ENCODE measurements at regions not wholly inside any gene's neighbourhood (a gene's known extent, or its start where the extent isn't known, plus 50 kb on each side); places are given as distances from the start of the nearest gene placed in this dataset.

DNA sequence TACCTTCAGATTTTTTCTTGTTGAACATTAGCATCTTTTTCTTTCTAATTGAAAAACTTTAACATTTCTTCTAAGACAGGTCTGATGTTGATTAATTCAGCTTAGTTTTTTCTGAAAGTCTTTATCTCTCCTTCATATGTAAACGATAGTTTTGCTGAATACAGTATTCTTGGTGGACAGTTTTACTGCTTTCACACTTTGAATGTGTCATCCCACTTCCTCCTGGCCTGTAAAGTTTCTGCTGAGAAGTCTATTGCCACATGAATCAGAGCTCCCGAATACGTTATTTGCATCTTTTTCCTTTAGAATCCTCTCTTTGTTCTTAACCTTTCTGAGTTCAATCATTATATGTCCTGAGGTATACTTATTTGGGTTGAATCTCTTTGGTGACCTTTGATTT, 344.2 kb downstream of the OLFM3 start:
- peaks cover 0 to 13% of the 10 kb centered on the region in 2 donors for H3K27me3 Mint-ChIP-seq
- no peak overlapping the region for H3K4me3 Mint-ChIP-seq
- peaks cover 11% of the 10 kb centered on the region for H3K9me3 Mint-ChIP-seq
- ATAC-seq: no peak
- H3K27ac Mint-ChIP-seq: no peak overlapping the region
- peaks cover 6% of the 10 kb centered on the region for H3K36me3 Mint-ChIP-seq
- DNase-seq (ENCODE audit: low spot score): no peak
- H3K4me1 Mint-ChIP-seq (ENCODE audit: low read depth in 2 of 2): no peaks in the 10 kb centered on the region

DNA sequence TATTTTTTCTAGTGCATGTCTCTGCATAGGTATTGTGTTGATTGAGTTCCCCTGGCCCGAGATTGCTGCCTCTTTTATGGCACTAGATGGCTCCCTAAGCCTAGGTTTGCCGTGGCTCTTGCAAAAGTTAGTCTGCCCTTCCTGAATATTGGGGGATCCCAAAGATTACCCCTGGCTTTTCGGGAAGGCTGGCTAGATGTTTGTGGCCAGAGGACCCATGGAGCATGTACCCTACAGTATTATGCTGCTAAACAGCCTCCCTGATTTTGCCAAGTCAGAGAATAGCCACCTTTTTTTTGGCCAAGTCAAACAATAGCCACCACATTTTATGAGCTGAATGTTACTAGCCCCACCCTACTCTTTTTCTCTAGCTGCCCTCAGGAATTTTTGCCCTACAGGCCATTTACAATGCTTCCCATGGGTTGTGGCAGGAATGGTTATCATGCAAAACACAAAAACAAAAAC, 343.2 kb downstream of the OLFM3 start:
- peaks cover 0 to 6% of the 10 kb centered on the region in 2 donors for H3K27me3 Mint-ChIP-seq
- DNase-seq (ENCODE audit: low spot score): no peak
- no peak for ATAC-seq
- H3K4me1 Mint-ChIP-seq (ENCODE audit: low read depth in 2 of 2): no peaks in the 10 kb centered on the region
- H3K9me3 Mint-ChIP-seq: peaks cover 13% of the 10 kb centered on the region
- no peak overlapping the region for H3K27ac Mint-ChIP-seq
- no peak overlapping the region for H3K4me3 Mint-ChIP-seq
- H3K36me3 Mint-ChIP-seq: peaks cover 6% of the 10 kb centered on the region

DNA sequence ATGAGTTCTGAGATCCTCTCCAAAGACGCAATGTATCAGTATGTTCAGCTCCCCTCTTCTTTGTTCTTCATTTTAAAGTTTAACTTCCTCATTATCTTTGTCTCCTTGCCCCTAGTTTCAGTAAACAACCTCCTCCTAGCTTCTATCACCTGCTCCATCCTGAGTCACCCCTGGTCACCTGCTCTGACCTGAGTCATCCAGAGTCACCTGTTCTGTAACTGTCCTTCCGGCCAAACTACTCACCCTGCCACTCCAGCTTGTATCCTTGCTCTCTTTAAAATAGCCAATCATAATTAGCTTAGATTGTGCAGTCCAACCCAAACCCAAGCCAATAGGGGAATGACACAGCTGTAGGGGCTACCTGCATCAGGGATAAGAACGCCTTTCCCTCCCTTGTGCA, 332.0 kb downstream of the OLFM3 start:
- DNase-seq (ENCODE audit: low spot score) (no peak), ATAC-seq (no peak)
- Mint-ChIP-seq H3K9me3 (peaks cover 11% of the 10 kb centered on the region), H3K36me3 (peaks cover 6% of the 10 kb centered on the region), H3K4me1 (ENCODE audit: low read depth in 2 of 2) (no peaks in the 10 kb centered on the region), H3K27ac (no peak overlapping the region), H3K4me3 (no peak overlapping the region), H3K27me3 (no peaks in the 10 kb centered on the region)

DNA sequence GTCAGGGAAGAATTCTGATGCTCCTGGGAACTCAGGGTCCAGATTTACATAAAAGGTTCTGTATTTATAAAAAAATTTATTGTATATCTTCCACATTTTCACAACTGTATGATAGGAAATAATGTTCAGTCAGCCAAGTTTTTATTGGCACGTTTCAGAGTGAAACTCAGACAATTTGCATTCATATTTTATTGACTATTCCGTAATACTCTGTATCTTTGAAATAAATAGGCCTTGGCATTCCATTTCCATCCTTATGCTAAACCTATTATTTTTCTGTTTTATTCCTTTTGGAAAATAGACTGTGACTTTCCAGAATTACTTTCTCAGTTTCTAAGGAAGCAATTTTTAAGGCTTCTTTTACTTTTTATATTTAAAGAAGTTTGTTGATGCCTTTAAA, 329.0 kb downstream of the OLFM3 start:
- Mint-ChIP-seq H3K36me3 (peaks cover 6% of the 10 kb centered on the region), H3K4me3 (no peak overlapping the region), H3K27me3 (no peaks in the 10 kb centered on the region), H3K4me1 (ENCODE audit: low read depth in 2 of 2) (no peaks in the 10 kb centered on the region), H3K9me3 (peaks cover 11% of the 10 kb centered on the region), H3K27ac (no peak overlapping the region)
- ATAC-seq (no peak), DNase-seq (ENCODE audit: low spot score) (no peak)

DNA sequence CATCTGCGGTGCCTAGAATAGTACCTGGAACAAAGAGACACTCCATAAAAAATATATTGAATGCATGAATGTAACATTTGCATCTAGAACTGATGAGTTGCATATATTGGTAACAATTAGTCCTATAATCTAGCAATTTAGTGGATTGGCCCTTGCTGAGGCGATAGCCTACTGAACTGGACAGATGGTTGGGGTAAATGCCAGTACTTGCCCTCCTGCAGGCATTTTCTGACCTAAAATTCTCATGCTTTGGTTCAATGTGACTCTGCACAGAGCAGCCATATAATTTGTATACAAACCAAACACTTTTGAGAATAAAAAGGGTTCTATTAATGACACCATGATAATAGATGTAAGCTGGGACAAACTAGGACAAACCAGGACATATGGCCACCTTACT, 313.6 kb downstream of the OLFM3 start:
- DNase-seq (ENCODE audit: low spot score): no peak
- Mint-ChIP-seq H3K4me1 (ENCODE audit: low read depth in 2 of 2) (no peaks in the 10 kb centered on the region), H3K9me3 (no peaks in the 10 kb centered on the region), H3K4me3 (no peak overlapping the region), H3K27me3 (no peaks in the 10 kb centered on the region), H3K27ac (no peak overlapping the region), H3K36me3 (no peaks in the 10 kb centered on the region)
- no peak for ATAC-seq

DNA sequence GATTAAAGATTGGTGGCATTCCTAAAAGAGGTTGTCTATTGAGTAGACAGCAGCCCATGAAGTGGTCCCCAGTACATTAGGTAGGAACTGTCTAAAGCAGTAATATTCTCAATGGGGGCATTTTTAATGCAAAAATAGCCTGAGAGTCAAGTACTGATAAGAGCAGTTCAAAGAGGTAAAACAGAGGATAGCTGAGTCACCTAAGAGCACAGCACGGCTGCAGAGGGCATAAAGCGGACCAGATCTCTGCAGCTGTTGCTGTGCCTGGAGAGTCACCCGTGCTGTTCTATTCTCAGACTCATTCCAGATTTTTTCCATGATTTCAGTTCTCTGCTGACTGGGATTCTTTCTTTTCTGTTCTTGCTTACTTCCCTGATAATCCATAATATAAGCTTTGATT, 313.2 kb downstream of the OLFM3 start:
- H3K4me1 Mint-ChIP-seq (ENCODE audit: low read depth in 2 of 2): no peaks in the 10 kb centered on the region
- no peak overlapping the region for H3K4me3 Mint-ChIP-seq
- no peak for DNase-seq (ENCODE audit: low spot score)
- H3K27ac Mint-ChIP-seq: no peak overlapping the region
- H3K36me3 Mint-ChIP-seq: no peaks in the 10 kb centered on the region
- H3K27me3 Mint-ChIP-seq: no peaks in the 10 kb centered on the region
- H3K9me3 Mint-ChIP-seq: no peaks in the 10 kb centered on the region
- ATAC-seq: no peak

DNA sequence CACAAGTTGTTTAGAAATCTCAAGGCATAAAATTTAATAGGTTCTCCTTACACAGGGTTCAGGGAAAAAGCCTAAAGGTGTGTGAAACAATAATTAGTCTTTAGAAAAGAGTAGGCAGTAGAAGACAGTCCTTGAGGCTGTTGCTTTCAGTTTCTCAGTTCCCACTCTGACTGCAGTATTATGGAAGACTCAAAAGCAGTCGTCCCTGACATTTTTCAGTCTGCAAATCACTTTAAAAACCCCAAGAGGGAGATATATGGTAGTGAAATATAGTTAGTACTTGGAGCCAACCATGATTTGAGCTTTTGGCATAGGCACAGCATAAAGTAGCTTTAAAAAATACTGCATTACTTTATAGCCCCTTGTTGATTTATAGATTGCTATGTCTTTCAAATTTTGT, 299.7 kb downstream of the OLFM3 start:
- ATAC-seq: no peak
- no peaks in the 10 kb centered on the region for H3K36me3 Mint-ChIP-seq

DNA sequence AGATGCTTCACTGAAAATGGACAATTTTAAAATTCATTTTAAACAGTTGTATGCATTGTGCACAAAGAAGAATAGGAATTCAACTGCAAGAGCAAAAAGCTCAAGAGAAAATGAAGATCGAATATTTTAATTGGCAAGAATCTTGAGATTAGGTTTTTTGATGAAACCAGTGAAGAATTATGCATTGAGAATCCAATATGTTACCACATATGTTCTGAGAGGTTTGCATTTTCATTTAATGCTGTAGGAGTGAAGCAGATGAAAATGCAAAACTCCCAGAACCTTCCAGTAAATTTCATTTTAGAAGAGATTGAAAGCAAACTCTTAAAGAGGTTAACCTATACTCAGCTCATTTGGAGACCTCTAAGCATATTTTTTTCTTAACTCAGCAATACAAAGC, 298.0 kb downstream of the OLFM3 start:
- no peak for DNase-seq (ENCODE audit: low spot score)
- Mint-ChIP-seq H3K9me3 (no peaks in the 10 kb centered on the region), H3K27me3 (peaks cover 0 to 7% of the 10 kb centered on the region in 2 donors), H3K4me1 (ENCODE audit: low read depth in 2 of 2) (no peaks in the 10 kb centered on the region), H3K36me3 (no peaks in the 10 kb centered on the region), H3K27ac (no peak overlapping the region), H3K4me3 (no peak overlapping the region)
- no peak for ATAC-seq

More for the DNA sequence above, 299.7 kb downstream of the OLFM3 start:
- H3K4me1 Mint-ChIP-seq (ENCODE audit: low read depth in 2 of 2): no peaks in the 10 kb centered on the region
- no peaks in the 10 kb centered on the region for H3K9me3 Mint-ChIP-seq
- no peak overlapping the region for H3K27ac Mint-ChIP-seq
- peaks cover 0 to 7% of the 10 kb centered on the region in 2 donors for H3K27me3 Mint-ChIP-seq
- H3K4me3 Mint-ChIP-seq: no peak overlapping the region
- no peak for DNase-seq (ENCODE audit: low spot score)

DNA sequence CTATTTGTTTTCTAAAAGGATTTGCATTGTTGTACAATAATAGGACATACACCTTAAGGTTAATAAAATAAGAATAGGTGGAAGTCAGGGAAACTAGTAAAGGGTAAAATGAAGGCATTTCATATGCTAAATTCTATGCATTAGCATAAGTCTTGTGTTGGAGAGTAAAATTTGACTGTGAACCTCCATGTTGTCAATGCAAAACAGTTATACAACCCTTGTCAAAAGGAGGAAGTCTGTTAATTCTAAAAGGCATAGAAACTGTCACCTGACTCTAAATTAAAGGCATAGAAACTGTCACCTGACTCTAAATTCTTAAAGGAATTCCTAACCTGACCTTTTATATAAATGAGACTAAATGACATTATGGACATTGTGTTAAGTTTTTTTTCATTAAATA, 291.8 kb downstream of the OLFM3 start:
- ATAC-seq (no peak), DNase-seq (ENCODE audit: low spot score) (no peak)
- Mint-ChIP-seq H3K27me3 (peaks cover 0 to 3% of the 10 kb centered on the region in 2 donors), H3K36me3 (no peaks in the 10 kb centered on the region), H3K4me3 (no peak overlapping the region), H3K9me3 (peaks cover 2% of the 10 kb centered on the region), H3K27ac (no peak overlapping the region), H3K4me1 (ENCODE audit: low read depth in 2 of 2) (no peaks in the 10 kb centered on the region)

DNA sequence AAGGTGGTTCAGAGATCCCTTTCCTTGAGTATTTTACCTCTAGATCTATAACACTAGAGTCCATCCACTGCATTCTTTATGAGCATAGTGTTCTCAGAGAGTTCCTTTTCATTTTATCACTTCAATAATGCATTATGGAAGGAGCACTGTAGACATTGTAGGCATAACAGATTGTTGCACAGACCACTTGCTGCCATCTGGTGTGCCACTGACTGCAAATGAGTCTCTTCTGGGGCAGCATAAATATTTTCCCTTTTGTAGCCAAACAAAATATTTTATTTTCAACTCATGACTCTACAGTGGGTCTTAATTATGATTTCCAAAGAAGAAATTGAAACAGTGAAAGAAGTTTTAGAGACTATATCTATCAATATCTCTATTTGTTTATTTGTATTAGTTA, 290.4 kb downstream of the OLFM3 start:
- Mint-ChIP-seq H3K36me3 (no peaks in the 10 kb centered on the region), H3K4me3 (no peak overlapping the region), H3K9me3 (peaks cover 2% of the 10 kb centered on the region), H3K27me3 (no peaks in the 10 kb centered on the region), H3K27ac (no peak overlapping the region), H3K4me1 (ENCODE audit: low read depth in 2 of 2) (no peaks in the 10 kb centered on the region)
- DNase-seq (ENCODE audit: low spot score) (no peak), ATAC-seq (no peak)

DNA sequence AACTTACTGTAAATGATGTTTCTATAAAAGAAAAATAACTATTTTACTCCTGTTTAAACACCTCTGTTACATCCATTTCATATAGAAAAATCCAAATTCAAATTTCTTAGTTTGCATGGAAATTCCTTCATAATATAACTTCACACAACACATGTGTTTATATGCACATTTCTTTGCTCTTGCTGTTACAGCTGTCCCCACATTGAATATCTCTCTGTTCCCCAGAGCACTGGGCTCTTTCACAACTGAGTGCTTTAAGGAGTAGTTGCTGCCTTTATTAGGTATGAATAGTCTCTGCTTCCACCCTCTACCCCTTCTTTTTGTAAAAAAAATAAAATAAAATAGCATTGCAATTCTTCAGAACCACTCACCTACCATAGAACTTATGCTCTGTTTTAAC, 287.0 kb downstream of the OLFM3 start:
- Mint-ChIP-seq H3K4me1 (ENCODE audit: low read depth in 2 of 2) (no peaks in the 10 kb centered on the region), H3K27me3 (peaks cover 0 to 6% of the 10 kb centered on the region in 2 donors), H3K9me3 (peaks cover 5% of the 10 kb centered on the region), H3K27ac (no peak overlapping the region), H3K36me3 (no peaks in the 10 kb centered on the region), H3K4me3 (no peak overlapping the region)
- ATAC-seq (no peak), DNase-seq (ENCODE audit: low spot score) (no peak)

DNA sequence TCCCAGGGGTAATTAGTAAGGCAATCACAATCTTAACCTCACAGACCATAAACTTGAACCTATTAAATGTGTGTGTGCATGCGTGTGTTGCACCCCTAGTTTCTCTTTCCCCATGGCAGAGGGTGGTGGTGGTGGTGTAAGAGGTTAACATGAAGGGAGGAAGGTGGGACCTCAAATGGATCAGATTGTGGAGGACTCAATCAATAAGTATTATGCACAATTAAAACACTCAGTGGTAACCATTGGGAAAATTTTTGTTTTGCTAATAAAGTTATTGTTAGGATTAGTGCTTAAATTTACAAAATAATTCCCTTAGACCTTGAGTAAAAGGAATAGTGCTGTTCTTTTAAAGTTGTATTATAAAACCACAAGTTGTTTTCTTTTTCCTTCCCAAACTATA, 283.0 kb downstream of the OLFM3 start:
- Mint-ChIP-seq H3K27me3 (peaks cover 0 to 6% of the 10 kb centered on the region in 2 donors), H3K9me3 (peaks cover 5% of the 10 kb centered on the region), H3K36me3 (no peaks in the 10 kb centered on the region), H3K4me1 (ENCODE audit: low read depth in 2 of 2) (no peaks in the 10 kb centered on the region), H3K4me3 (no peak overlapping the region), H3K27ac (no peak overlapping the region)
- no peak for DNase-seq (ENCODE audit: low spot score)
- no peak for ATAC-seq

DNA sequence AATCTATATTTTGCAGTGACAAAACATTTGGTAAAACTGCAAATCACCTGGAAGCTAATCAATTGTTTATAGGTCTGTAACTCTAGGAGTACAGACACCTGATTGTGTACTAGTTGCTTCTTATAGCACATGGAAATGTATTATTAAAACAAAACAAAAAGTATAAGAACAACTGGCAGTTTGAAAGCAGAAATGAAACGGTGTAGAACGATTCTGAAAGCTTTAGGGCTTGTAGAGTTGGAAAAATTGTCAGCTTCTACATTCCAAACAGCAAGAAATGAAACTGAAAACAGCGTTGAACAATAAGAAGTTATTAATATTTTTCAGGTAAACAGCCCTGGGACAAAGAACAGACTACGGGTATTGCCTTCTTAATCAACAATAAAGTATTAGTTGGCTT, 273.3 kb downstream of the OLFM3 start:
- Mint-ChIP-seq H3K27me3 (no peaks in the 10 kb centered on the region), H3K9me3 (peaks cover 9% of the 10 kb centered on the region), H3K27ac (no peak overlapping the region), H3K4me1 (ENCODE audit: low read depth in 2 of 2) (no peaks in the 10 kb centered on the region), H3K36me3 (no peaks in the 10 kb centered on the region), H3K4me3 (no peak overlapping the region)
- no peak for ATAC-seq
- DNase-seq (ENCODE audit: low spot score): no peak

DNA sequence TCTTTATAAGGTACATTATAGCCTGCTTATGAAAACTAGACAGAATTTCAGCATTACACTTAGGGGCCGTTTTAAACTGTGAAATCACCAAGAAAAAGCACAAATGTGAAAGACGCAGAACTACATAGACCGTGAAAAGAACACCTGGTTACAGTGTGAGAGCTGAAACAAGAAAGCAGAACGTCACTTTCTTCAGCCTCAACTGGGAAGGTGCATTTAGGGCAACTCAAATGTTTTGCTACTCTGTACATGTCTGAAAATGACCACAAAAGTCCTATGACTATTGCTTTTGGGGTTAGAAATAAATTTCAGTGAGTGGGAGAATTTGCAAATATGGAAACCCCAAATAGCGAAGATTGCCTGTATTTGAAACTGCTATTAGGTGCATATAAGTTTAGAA, 268.7 kb downstream of the OLFM3 start:
- ATAC-seq: no peak
- peaks cover 3% of the 10 kb centered on the region for H3K9me3 Mint-ChIP-seq
- H3K27ac Mint-ChIP-seq: no peak overlapping the region
- H3K27me3 Mint-ChIP-seq: no peaks in the 10 kb centered on the region
- H3K36me3 Mint-ChIP-seq: no peaks in the 10 kb centered on the region
- no peak for DNase-seq (ENCODE audit: low spot score)
- H3K4me1 Mint-ChIP-seq (ENCODE audit: low read depth in 2 of 2): no peaks in the 10 kb centered on the region
- H3K4me3 Mint-ChIP-seq: no peak overlapping the region

DNA sequence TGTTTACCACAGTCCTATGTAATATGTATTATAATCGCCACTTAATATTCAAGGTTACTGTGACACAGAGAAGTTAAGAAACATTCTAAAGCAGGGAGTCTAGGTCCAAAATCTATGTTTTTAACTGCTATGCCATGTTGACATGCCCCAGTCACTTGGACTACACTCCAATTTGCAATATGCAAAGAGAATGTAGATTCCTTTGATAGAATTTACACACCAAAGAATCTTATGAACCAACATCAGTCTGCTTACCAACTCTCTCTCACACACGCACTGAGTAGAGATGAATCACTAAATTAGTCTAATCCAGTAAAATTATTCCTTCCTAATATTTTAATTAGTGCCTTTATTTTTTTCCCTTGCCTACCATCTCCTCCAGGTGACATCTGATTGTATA, 266.2 kb downstream of the OLFM3 start:
- no peak overlapping the region for H3K4me3 Mint-ChIP-seq
- peaks cover 0 to 4% of the 10 kb centered on the region in 2 donors for H3K27me3 Mint-ChIP-seq
- ATAC-seq: no peak
- DNase-seq (ENCODE audit: low spot score): no peak
- peaks cover 3% of the 10 kb centered on the region for H3K9me3 Mint-ChIP-seq
- no peak overlapping the region for H3K27ac Mint-ChIP-seq
- H3K36me3 Mint-ChIP-seq: no peaks in the 10 kb centered on the region
- H3K4me1 Mint-ChIP-seq (ENCODE audit: low read depth in 2 of 2): no peaks in the 10 kb centered on the region
